DLD1 (cell line): ENCODE measurements at regions not wholly inside any gene's neighbourhood (a gene's known extent, or its start where the extent isn't known, plus 50 kb on each side); places are given as distances from the start of the nearest gene placed in this dataset.
"Not testable (repeated sequence)": the region's sequence is repeated elsewhere in the genome, so short reads cannot be mapped to it uniquely, and the experiment has no call there.

Source experiments
- in situ Hi-C: cut with HindIII; loops from 2 replicates; pipeline ENCODE4 v1.10.0; 2017; ENCODE audit warnings: low sequenced_read_pairs

GRCh38 chr5:172550096-172550765 lies 90.8 kb upstream of the NEURL1B start:
- in situ Hi-C loops: no loop called here

GRCh38 chr5:172549696-172550095 lies 91.4 kb upstream of the NEURL1B start:
- in situ Hi-C loops: no loop called here

- in situ Hi-C loops: no loop called here
These were observed 91.9 kb upstream of the NEURL1B start for GRCh38 chr5:172548981-172549687.

- in situ Hi-C loops: no loop called here
These were observed 92.7 kb upstream of the NEURL1B start for GRCh38 chr5:172548311-172548731.

GRCh38 chr5:172546196-172546595 lies 91.9 kb upstream of the SH3PXD2B start:
- in situ Hi-C loops: no loop called here

GRCh38 chr5:172545291-172545801 lies 91.0 kb upstream of the SH3PXD2B start:
- in situ Hi-C loops: no loop called here

- in situ Hi-C loops: no loop called here
These were observed 90.2 kb upstream of the SH3PXD2B start for GRCh38 chr5:172544371-172545095.

- in situ Hi-C loops: no loop called here
These were observed 89.4 kb upstream of the SH3PXD2B start for GRCh38 chr5:172543484-172544298.

GRCh38 chr5:172542651-172543131 lies 88.4 kb upstream of the SH3PXD2B start:
- in situ Hi-C loops: no loop called here

- in situ Hi-C loops: no loop called here
These were observed 87.4 kb upstream of the SH3PXD2B start for GRCh38 chr5:172541773-172542136.

- in situ Hi-C loops: no loop called here
These were observed 86.9 kb upstream of the SH3PXD2B start for GRCh38 chr5:172541099-172541772.

- in situ Hi-C loops: no loop called here
These were observed 86.0 kb upstream of the SH3PXD2B start for GRCh38 chr5:172540099-172540870.

- in situ Hi-C loops: no loop called here
These were observed 80.8 kb upstream of the SH3PXD2B start for GRCh38 chr5:172535108-172535445.

GRCh38 chr5:172534229-172535107 lies 80.1 kb upstream of the SH3PXD2B start:
- in situ Hi-C loops: no loop called here

- in situ Hi-C loops: no loop called here
These were observed 79.3 kb upstream of the SH3PXD2B start for GRCh38 chr5:172533399-172534228.

- in situ Hi-C loops: no loop called here
These were observed 78.7 kb upstream of the SH3PXD2B start for GRCh38 chr5:172533058-172533398.

GRCh38 chr5:172532439-172532838 lies 78.1 kb upstream of the SH3PXD2B start:
- in situ Hi-C loops: not testable (repeated sequence)

GRCh38 chr5:172531704-172532026 lies 77.3 kb upstream of the SH3PXD2B start:
- in situ Hi-C loops: no loop called here
